ENCODE measurements at regions not wholly inside any gene's neighbourhood (a gene's known extent, or its start where the extent isn't known, plus 50 kb on each side); places are given as distances from the start of the nearest gene placed in this dataset.

GRCh38 chrX:9241427-9241826 lies 207.5 kb upstream of the FAM9B start:
- Mint-ChIP-seq H3K27me3 (ENCODE audit: insufficient read depth, unreplicated experiment) (no peaks in the 10 kb centered on the region), H3K9me3 (ENCODE audit: unreplicated experiment) (no peaks in the 10 kb centered on the region), H3K27ac (ENCODE audit: unreplicated experiment) (no peak overlapping the region), H3K4me1 (ENCODE audit: low read depth, unreplicated experiment) (no peaks in the 10 kb centered on the region), H3K36me3 (ENCODE audit: insufficient read depth, unreplicated experiment) (no peaks in the 10 kb centered on the region), H3K4me3 (ENCODE audit: unreplicated experiment) (no peak overlapping the region)
- BruUV-seq (replicated peaks): no TSS peak
- no peak for TF ChIP-seq CTCF (IDR thresholded peaks at IDR 0.05; ENCODE audit: insufficient read depth in 1 of 2, low read depth in 1 of 2, low read length in 1 of 2, severe bottlenecking in 1 of 2, unreplicated experiment in 1 of 2)
- CTCF ChIA-PET: no interaction called here
- Histone ChIP-seq H3K4me1 (no peaks in the 10 kb centered on the region), H3K27me3 (replicated peaks; ENCODE audit: control insufficient read depth, insufficient read depth, low read length) (no peaks in the 10 kb centered on the region), H3K9me3 (no peaks in the 10 kb centered on the region), H3K36me3 (ENCODE audit: control insufficient read depth, insufficient read depth, low read length) (no peaks in the 10 kb centered on the region), H3K4me3 (ENCODE audit: low read depth, low read length) (no peak overlapping the region)
- POLR2A ChIA-PET: no interaction called here
- intact Hi-C loops (cut with micrococcal nuclease; ENCODE audit: unreplicated experiment): no loop called here
- no peak for DNase-seq

GRCh38 chrX:9249051-9249846 lies 215.3 kb upstream of the FAM9B start:
- intact Hi-C loops (cut with micrococcal nuclease; ENCODE audit: unreplicated experiment): no loop called here
- CTCF ChIA-PET: no interaction called here
- H3K4me3 Mint-ChIP-seq (ENCODE audit: unreplicated experiment): no peak overlapping the region
- BruUV-seq (replicated peaks): no TSS peak
- Histone ChIP-seq H3K4me1 (no peaks in the 10 kb centered on the region), H3K9me3 (no peaks in the 10 kb centered on the region), H3K4me3 (ENCODE audit: low read depth, low read length) (no peak overlapping the region), H3K36me3 (ENCODE audit: control insufficient read depth, insufficient read depth, low read length) (no peaks in the 10 kb centered on the region), H3K27me3 (replicated peaks; ENCODE audit: control insufficient read depth, insufficient read depth, low read length) (no peaks in the 10 kb centered on the region; the same call in 1 of the 2 replicates)
- DNase-seq: no peak
- no peaks in the 10 kb centered on the region for H3K4me1 Mint-ChIP-seq (ENCODE audit: low read depth, unreplicated experiment)
- H3K27ac Mint-ChIP-seq (ENCODE audit: unreplicated experiment): no peak overlapping the region
- no peaks in the 10 kb centered on the region for H3K36me3 Mint-ChIP-seq (ENCODE audit: insufficient read depth, unreplicated experiment)
- H3K27me3 Mint-ChIP-seq (ENCODE audit: insufficient read depth, unreplicated experiment): no peaks in the 10 kb centered on the region
- POLR2A ChIA-PET: no interaction called here
- no peak for TF ChIP-seq CTCF (IDR thresholded peaks at IDR 0.05; ENCODE audit: insufficient read depth in 1 of 2, low read depth in 1 of 2, low read length in 1 of 2, severe bottlenecking in 1 of 2, unreplicated experiment in 1 of 2)
- H3K9me3 Mint-ChIP-seq (ENCODE audit: unreplicated experiment): no peaks in the 10 kb centered on the region

- Mint-ChIP-seq H3K27me3 (ENCODE audit: insufficient read depth, unreplicated experiment) (no peaks in the 10 kb centered on the region), H3K27ac (ENCODE audit: unreplicated experiment) (no peak overlapping the region), H3K36me3 (ENCODE audit: insufficient read depth, unreplicated experiment) (no peaks in the 10 kb centered on the region), H3K4me3 (ENCODE audit: unreplicated experiment) (no peak overlapping the region), H3K9me3 (ENCODE audit: unreplicated experiment) (no peaks in the 10 kb centered on the region), H3K4me1 (ENCODE audit: low read depth, unreplicated experiment) (no peaks in the 10 kb centered on the region)
- no peak for DNase-seq
- Histone ChIP-seq H3K4me1 (no peaks in the 10 kb centered on the region), H3K4me3 (ENCODE audit: low read depth, low read length) (no peak overlapping the region), H3K27me3 (replicated peaks; ENCODE audit: control insufficient read depth, insufficient read depth, low read length) (no peaks in the 10 kb centered on the region; the same call in 1 of the 2 replicates), H3K9me3 (no peaks in the 10 kb centered on the region), H3K36me3 (ENCODE audit: control insufficient read depth, insufficient read depth, low read length) (no peaks in the 10 kb centered on the region)
- no TSS peak for BruUV-seq (replicated peaks)
- ChIA-PET POLR2A (no interaction called here), CTCF (no interaction called here)
- intact Hi-C loops (cut with micrococcal nuclease; ENCODE audit: unreplicated experiment): no loop called here
- no peak for TF ChIP-seq CTCF (IDR thresholded peaks at IDR 0.05; ENCODE audit: insufficient read depth in 1 of 2, low read depth in 1 of 2, low read length in 1 of 2, severe bottlenecking in 1 of 2, unreplicated experiment in 1 of 2)
These were observed 212.7 kb upstream of the TBL1X start for GRCh38 chrX:9252182-9252581.

Data from Caco-2 (cell line).